ENCODE measurements at regions not wholly inside any gene's neighbourhood (a gene's known extent, or its start where the extent isn't known, plus 50 kb on each side); places are given as distances from the start of the nearest gene placed in this dataset.

DNA sequence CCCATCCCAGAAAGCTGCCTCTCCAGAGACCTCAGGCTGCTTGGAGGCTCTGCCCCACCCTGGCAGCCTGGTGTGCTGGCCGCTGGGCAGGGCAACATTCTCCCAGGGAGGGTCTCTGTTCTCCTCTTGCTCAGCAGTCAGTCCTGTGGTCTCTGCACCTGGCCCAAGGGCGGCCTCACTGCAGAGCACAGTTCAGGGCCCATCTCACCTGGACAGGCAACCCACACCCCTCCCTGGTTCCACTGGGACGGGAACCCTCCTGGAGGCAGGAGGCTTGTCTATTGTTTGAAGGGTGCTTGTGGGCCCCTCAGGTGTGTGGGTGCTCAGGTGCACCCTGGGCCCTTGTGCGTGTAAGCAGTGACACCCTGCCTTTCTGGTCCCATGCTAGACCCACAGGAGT, 67.2 kb upstream of the OTOS start:
- TF ChIP-seq POLR2A (IDR thresholded peaks at IDR 0.05), result no peak
- TF ChIP-seq, protein P1, sequence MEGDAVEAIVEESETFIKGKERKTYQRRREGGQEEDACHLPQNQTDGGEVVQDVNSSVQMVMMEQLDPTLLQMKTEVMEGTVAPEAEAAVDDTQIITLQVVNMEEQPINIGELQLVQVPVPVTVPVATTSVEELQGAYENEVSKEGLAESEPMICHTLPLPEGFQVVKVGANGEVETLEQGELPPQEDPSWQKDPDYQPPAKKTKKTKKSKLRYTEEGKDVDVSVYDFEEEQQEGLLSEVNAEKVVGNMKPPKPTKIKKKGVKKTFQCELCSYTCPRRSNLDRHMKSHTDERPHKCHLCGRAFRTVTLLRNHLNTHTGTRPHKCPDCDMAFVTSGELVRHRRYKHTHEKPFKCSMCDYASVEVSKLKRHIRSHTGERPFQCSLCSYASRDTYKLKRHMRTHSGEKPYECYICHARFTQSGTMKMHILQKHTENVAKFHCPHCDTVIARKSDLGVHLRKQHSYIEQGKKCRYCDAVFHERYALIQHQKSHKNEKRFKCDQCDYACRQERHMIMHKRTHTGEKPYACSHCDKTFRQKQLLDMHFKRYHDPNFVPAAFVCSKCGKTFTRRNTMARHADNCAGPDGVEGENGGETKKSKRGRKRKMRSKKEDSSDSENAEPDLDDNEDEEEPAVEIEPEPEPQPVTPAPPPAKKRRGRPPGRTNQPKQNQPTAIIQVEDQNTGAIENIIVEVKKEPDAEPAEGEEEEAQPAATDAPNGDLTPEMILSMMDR (IDR thresholded peaks at IDR 0.05), result no peak
